ENCODE measurements at regions not wholly inside any gene's neighbourhood (a gene's known extent, or its start where the extent isn't known, plus 50 kb on each side); places are given as distances from the start of the nearest gene placed in this dataset.

- no peak for TF ChIP-seq CTCF (IDR thresholded peaks at IDR 0.05)
- no peak for TF ChIP-seq POLR2A (IDR thresholded peaks at IDR 0.05)
Observed at GRCh38 chr17:34001246-34001645, 253.8 kb upstream of the CCL2 start.

All from heart left ventricle (tissue), 13 donors.